ENCODE measurements at regions not wholly inside any gene's neighbourhood (a gene's known extent, or its start where the extent isn't known, plus 50 kb on each side); places are given as distances from the start of the nearest gene placed in this dataset.

- Histone ChIP-seq H2BK20ac (ENCODE audit: low read length) (no peak overlapping the region), H2BK5ac (ENCODE audit: low read depth, low read length) (no peak overlapping the region), H2BK120ac (replicated peaks; ENCODE audit: low read depth, low read length) (no peak overlapping the region), H2BK15ac (ENCODE audit: low read length) (no peak overlapping the region), H4K20me1 (replicated peaks in 1 of 2; ENCODE audit: control insufficient read depth in 1 of 2, insufficient read depth in 2 of 2, low read length in 2 of 2) (no peaks in the 10 kb centered on the region), H3K9me3 (ENCODE audit: insufficient read depth in 2 of 2, low read depth in 1 of 2, low read length in 1 of 2) (peaks cover 8 to 13% of the 10 kb centered on the region in 2 experiments; a peak in 3 of 4 replicates), H3K9ac (replicated peaks in 1 of 4; ENCODE audit: extremely low read depth in 1 of 4, low read depth in 3 of 4, low read length in 3 of 4) (no peak overlapping the region), H3K56ac (replicated peaks; ENCODE audit: insufficient read length, low read depth, low read length) (no peak overlapping the region), H4K5ac (ENCODE audit: insufficient read length, low read depth, low read length) (no peak overlapping the region), H3K18ac (ENCODE audit: extremely low read depth, low read length) (no peak overlapping the region), H3K14ac (ENCODE audit: insufficient read length) (no peak overlapping the region), H3K23ac (ENCODE audit: insufficient read length) (no peak overlapping the region), H3K79me1 (ENCODE audit: low read depth, low read length) (no peaks in the 10 kb centered on the region), H3K4ac (replicated peaks; ENCODE audit: insufficient read length, low read depth, low read length) (no peak overlapping the region), H4K91ac (replicated peaks; ENCODE audit: insufficient read length, low read length) (no peak overlapping the region), H3K23me2 (ENCODE audit: low read depth, low read length) (no peaks in the 10 kb centered on the region), H2BK12ac (ENCODE audit: low read depth, low read length) (no peak overlapping the region), H4K8ac (ENCODE audit: extremely low read depth, insufficient read depth, low read length) (no peak overlapping the region), H2AK5ac (ENCODE audit: low read depth, low read length) (no peak overlapping the region), H3K27me3 (replicated peaks in 1 of 4; ENCODE audit: control insufficient read depth in 3 of 4, extremely low read depth in 1 of 4, insufficient read depth in 3 of 4, low read length in 3 of 4) (no peaks in the 10 kb centered on the region), H3K4me1 (replicated peaks in 1 of 4; ENCODE audit: control insufficient read depth in 3 of 4, insufficient read depth in 4 of 4, low read length in 3 of 4) (peaks cover 0 to 2% (median 0%) of the 10 kb centered on the region in 4 experiments; a peak in 1 of 7 replicates), H3K36me3 (ENCODE audit: control insufficient read depth in 2 of 4, insufficient read depth in 4 of 4, low read length in 3 of 4) (no peaks in the 10 kb centered on the region), H2AFZ (ENCODE audit: low read length) (no peak overlapping the region), H3K79me2 (ENCODE audit: control insufficient read depth in 1 of 2, insufficient read depth in 2 of 2, low read length in 2 of 2) (no peaks in the 10 kb centered on the region), H3K27ac (ENCODE audit: low read depth, low read length) (no peak overlapping the region), H3K4me3 (ENCODE audit: extremely low read depth in 1 of 4, insufficient read depth in 2 of 4, low read depth in 3 of 4, low read length in 4 of 4) (no peak overlapping the region), H3K4me2 (ENCODE audit: insufficient read depth in 1 of 2, low read depth in 2 of 2, low read length in 2 of 2) (no peak overlapping the region)
- CTCF ChIA-PET (ENCODE audit: partially characterized antibody), result interaction anchor here (1.2 kb wide), 1 partner anchor 8 kb away, joined by 3 read pairs; no protein-coding TSS in a partner anchor
- POLR2A ChIA-PET (ENCODE audit: partially characterized antibody), result no interaction called here
- 97% methylated on average over 4 of the region's 4 CpGs; no CpG with 5 or more reads in 1 of the 2 experiments for WGBS, 2 experiments (ENCODE audit: extremely low coverage in 1 of 2, insufficient coverage in 1 of 2, insufficient read length in 1 of 2, insufficient replicate concordance in 2 of 2, low coverage in 1 of 2, low lambda C conversion rate in 2 of 2, missing lambda C conversion rate in 1 of 2)
- no peak for TF ChIP-seq MAFK (IDR thresholded peaks at IDR 0.05; ENCODE audit: low read depth, low read length)
- TF ChIP-seq SP4 (IDR thresholded peaks at IDR 0.05; ENCODE audit: low read length), result no peak
- no peak for TF ChIP-seq SIN3A (conservative IDR thresholded peaks at IDR 0.05 in 1 of 2, IDR thresholded peaks at IDR 0.05 in 1 of 2; ENCODE audit: low read depth in 1 of 2, low read length in 2 of 2)
- TF ChIP-seq KDM1A (IDR thresholded peaks at IDR 0.05; ENCODE audit: borderline replicate concordance, low read length), result no peak
- no peak for TF ChIP-seq POLR2A (IDR thresholded peaks at IDR 0.05; ENCODE audit: control extremely low read depth in 1 of 2, low read depth in 2 of 2, low read length in 2 of 2)
- no peak for TF ChIP-seq RNF2 (IDR thresholded peaks at IDR 0.05; ENCODE audit: borderline replicate concordance, low read depth, low read length, missing control alignments, poor library complexity, severe bottlenecking)
- FAIRE-seq (no peak), DNase-seq (ENCODE audit: low read depth in 1 of 2, low spot score in 2 of 2) (no peak)
Observed at GRCh38 chr5:30698217-30698616, 495.3 kb upstream of the CDH6 start.

Data from H1 (cell line).